ENCODE measurements at regions not wholly inside any gene's neighbourhood (a gene's known extent, or its start where the extent isn't known, plus 50 kb on each side); places are given as distances from the start of the nearest gene placed in this dataset.
"Not testable (repeated sequence)": the region's sequence is repeated elsewhere in the genome, so short reads cannot be mapped to it uniquely, and the experiment has no call there.

DNA sequence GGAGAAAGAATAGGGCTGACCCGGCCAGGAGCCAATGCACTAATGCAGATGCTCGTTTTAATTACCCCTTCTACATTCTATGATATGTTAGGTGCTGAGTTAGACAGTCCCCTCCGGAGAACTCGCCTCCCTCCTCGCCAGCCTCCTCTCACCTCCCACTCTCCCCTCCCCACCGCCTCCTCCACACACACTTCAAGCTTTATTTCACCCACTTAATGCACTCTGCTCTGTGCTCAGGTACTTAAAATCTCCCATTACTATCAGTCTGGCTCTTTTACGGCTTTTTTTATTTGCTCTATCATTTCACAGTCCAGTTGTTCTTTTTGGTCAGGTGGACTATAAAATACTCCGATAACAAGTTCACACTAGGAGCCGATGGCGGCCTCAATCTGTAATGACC, 231.6 kb downstream of the TEX36 start:
- no peak for DNase-seq (ENCODE audit: low read depth)

DNA sequence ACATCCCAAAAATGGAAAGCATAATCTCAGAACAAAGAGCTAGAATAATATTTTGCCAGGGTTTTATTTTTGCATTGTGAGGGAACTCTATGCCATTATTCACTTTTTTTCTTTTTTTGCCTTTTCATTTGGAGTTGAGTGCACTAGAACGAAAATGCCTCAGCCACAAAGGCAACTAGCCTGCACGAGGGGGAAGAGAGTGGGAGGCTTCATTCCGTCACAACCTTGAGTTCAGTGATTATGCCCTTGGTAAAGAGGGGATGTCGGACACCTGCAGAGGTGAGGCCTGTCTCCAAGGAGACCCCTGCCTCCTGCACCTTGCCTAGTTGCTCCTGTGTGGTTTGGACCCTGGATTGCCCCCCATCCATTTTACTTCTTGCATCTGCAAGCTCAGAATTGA, 232.7 kb downstream of the TEX36 start:
- no peak for DNase-seq (ENCODE audit: low read depth)

DNA sequence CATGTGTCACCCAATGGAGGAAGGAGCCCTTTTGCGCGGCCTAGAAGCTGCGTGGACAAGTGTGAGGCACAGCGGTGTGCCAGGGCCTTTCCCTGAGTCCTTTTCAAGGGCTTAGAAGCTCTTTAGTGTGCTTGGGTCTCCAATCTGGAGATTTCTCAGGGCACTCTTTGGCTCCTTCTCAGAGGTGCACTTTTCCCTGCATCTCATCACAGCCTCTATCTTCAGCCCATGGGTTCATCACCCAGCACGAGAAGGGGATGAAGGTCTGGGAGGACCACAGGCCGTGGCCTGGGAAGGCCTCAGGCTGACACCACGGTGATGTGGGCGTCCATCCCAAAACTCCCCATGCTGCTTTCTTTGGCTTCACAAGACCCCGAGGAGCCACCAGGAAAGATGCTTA, 233.4 kb downstream of the TEX36 start:
- no peak for DNase-seq (ENCODE audit: low read depth)

DNA sequence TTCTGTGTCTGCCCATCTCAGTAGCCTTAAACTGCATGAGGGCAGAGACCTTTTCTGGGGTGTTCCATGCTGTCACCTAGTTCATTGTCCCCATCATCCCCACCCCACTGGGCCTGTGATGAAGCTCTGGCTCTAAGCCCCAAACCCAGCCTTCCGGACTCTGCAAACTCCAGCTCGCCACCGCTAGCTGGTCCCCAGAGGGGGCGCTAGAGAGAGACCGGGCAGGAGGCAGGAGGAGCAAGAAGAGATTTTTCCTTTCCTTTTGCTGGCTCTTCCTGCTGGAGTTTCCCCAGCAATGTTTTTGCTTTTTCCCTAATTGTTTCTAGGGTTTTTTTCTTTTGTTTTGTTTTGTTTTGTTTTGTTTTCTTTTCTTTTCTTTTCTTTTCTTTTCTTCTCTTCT, 234.4 kb downstream of the TEX36 start:
- DNase-seq (ENCODE audit: low read depth): no peak

DNA sequence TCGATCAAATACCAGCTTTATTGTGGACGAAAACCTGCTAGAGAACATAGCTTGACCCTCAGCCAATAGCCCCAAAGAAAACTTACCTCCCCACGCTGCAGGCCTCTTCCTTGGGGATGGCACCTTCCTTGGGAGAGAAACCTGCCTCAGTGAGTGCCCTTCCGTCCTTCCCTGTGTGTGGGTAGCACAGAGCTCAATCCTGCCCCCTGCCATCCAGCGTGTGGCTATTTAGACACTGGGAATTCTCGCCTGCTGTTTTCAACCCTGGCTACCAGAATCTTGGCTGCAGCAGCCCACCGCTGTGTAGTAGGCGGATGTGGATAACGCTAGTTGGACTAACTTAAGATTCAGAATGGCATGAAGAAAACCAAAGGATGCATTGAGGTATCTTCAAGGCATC, 238.2 kb downstream of the TEX36 start:
- no peak for DNase-seq (ENCODE audit: low read depth)

DNA sequence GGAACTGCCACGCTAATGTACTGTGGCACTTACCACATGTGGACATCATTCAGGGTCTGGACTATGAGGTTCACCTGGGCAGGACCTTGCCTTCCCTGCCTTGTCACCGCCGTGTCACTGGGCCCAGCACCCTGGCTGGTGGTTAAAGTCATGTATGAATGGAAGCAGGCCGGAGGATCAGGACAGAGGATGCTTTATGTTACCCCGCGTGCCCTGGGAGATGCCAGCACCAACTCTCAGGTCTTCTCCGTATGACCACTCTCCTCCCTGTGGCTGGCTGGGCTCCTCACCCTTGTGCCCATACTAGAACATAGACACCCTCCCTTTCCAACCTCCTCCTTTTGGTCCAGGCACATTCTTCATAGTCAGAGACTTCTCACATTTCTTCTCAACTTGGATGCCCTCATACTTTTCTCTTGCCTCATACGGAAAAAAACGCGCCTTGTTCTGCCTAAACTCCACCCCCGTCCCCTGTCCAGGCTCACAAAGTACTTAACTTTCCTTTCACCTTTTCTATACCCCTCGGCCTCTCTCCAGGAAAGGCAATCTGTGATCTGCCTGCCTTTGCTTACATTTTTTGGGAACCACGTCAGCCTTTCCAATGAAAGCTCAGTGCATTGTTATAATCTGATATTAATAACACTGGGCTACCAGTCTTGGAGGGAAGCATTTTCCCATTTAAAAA, 240.0 kb downstream of the TEX36 start:
- no peak for DNase-seq (ENCODE audit: low read depth)

DNA sequence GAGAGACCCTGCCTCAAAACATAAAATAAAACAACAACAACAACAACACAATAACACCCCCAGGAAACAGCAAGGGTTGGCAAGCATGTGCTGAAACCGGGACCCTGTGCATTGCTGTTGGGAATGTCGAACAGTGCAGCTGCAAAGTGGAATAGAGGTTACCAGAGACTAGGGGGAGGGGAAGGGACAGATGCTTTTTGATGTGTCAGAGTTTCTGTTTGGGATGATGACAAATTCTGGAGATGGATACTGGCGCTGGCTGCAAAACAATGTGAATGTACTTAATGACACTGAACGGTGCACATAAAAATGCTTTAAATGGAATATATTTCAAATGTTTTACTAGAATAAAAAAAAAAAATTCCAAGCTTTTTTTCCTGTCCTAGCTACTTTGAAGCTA, 241.8 kb downstream of the TEX36 start:
- no peak for DNase-seq (ENCODE audit: low read depth)

DNA sequence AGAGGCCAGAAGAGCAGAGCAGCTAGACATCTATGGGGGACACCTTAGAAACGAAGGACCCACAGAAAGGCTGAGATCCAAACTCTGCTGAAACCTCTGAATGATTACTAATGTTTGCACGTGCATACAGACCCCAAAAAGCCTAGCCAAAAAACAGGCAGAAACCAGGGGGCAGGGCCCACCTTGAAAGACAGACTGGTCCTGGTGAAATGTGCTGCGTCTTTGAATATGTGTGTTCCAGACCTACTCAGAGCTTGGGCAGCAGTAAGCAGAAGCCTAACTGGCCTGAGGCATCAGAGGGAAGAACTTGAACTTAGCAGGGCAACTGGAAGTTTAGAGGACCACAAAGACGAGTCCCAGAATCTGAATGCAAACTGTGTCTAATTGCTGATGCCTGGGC, 251.8 kb downstream of the TEX36 start:
- no peak for DNase-seq (ENCODE audit: low read depth)

DNA sequence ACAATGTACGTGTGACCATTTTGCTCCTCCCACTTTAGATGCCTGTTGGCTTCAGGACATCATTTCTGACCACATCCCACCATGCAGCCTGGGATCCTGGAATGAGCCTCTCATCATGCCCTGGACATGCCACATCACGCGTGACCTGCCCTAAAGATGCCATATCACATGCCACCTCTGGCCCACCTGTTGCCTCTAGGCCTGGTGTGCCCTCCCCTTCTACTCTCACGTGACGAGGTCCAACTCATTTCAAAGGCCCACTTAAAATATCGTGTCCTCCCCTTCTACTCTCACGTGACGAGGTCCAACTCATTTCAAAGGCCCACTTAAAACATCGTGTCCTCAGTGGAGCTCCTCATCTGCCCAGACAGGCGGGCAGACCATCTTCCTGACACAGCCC, 254.9 kb downstream of the TEX36 start:
- DNase-seq (ENCODE audit: low read depth): no peak

DNA sequence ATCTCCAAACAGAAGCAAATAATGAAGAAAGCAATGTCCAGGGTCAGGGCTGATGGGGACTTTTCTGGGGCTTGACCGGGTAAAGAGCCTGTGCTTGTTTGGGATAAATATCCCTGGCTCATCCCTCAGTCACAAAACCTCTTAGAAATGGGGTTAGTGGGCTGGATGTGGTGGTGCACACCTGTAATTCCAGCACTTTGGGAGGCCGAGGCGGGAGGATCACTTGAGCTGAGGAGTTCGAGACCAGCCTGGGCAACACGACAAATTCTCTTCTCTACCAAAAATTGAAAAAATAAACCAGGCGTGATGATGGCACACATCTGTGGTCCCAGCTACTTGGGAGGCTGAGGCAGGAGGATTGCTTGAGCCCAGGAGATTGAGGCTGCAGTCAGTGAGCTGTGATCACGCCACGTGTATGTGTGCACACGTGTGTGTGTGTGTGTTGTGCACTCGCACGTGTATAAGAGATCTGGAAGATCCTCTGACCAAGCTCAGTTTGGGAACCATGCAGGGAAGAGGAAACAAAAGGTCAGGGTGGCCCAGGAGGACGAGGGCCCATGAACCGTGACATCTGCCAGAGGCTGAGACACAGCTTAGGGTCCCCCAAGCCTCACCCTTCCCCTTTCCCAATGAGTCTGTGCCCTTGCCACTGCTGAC, 258.6 kb downstream of the TEX36 start:
- DNase-seq (ENCODE audit: low read depth): no peak

DNA sequence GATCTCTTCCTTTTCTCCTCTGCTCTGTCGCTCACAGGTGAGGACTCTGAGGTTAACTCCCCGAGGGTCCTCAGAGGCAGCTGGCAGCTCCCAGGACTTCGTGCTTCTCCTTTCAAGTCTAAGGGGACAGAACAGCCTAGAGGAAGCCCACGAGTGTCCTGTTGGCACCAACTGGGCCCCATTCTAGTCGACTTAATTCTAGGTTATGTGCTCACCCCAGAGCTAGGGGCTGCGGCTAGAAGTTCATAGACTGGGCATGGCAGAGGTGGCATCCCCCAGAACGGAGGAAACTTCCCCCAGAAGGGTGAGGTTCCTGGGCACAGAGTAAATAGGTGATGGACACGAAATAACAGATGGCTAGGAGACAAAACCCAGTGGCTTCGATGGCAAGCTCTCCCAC, 259.4 kb downstream of the TEX36 start:
- DNase-seq (ENCODE audit: low read depth): no peak

DNA sequence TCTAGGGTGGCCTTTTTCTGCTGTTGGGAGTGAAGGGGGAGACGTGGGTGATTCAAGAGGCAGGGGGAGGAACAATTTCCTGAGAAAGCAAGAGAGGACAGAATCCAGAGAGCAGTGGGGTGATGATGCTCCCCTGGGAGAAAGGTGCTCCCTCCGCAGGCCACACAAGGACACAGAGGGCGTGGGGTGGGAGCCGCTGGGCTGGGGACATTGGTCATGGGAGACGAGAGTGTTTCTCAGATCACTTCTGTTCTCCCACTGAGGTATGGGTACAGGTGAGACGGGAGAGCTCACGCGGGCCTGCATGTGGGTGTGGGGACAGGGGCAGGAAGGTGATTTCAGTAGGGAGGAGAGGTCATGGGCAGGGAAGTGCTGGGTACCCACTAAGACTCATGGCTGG, 259.5 kb upstream of the CTBP2 start:
- no peak for DNase-seq (ENCODE audit: low read depth)

DNA sequence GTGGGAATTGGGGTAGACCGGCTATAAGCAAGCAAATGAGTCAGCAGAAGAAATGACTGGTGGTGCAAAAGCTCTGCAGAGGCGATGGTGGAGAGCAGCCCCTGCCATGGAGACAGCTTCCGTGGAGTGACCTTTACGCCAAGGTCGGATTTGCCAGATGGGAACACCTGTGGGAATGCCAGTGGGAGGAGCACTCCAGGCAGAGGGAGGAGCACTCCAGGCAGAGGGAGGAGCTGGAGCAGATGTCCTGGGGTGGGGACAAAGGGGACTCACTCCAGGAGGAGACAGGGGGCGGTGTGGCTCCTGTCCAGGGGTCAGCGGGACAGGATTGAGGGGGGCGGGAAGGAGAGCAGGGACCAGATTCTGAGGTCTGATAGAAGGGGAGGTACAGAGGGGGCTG, 258.8 kb upstream of the CTBP2 start:
- DNase-seq (ENCODE audit: low read depth): no peak

DNA sequence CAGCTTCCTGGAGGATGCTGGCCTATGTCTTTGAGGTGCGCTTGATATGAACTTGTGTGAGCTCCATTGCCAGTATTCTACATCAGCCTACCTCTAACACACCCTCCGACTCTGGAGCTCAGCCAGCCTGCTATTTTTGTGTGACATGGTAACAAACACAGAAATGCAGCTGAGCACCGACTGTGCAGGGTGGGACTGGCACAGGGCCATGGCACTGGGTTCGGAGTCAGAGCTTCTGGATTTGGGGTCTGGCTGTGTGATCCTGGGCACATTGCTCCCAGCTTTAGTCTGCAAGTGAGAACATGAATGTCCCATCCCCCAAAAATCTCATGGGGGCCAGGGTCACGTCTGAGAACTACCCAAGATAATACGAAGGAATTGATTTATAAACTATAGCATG, 257.2 kb upstream of the CTBP2 start:
- no peak for DNase-seq (ENCODE audit: low read depth)

DNA sequence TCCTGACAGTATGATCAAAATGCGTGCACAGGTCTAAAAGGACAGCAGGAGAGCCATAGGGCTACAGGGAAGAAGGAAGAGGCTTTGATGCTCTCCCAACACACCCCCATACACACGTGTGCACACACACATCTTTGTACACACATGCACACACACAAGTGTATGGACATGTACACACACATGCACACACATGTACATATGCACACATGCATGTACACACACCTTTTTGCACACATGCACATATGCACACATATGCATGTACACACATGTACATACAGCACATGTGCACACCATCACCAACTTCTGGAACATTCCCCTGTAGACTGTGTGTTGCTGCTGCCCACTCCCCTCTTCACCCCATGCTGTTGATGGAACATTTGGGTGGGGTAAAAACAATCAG, 255.6 kb upstream of the CTBP2 start:
- DNase-seq (ENCODE audit: low read depth): no peak

DNA sequence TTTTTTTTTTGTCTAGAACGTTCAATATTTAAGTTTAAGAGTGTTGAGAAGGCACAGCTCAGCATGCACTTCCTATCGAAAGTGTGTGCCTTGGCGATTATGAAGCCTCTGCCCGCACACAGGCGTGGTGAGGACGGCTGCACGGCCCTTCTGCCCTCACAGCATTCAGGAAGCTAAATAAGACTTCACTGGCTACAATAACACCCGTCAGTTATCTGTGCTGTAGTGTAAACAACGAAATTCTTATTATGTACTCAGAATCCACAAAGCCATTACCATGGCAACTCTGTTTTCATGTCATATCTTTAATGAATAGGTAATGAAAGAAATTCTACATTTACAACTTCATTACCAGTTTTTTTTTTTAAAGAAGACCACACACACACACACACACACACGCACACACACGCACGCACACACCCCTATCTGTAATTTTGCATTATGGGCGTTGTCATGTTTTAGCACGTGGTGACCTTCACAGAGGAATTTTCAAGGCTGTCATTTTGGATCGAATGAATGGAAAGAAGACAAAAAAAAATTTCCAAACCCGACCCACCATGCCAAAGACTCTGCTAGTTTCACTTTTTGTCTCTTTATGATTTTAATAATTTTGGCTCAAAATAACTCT, 254.8 kb upstream of the CTBP2 start:
- DNase-seq (ENCODE audit: low read depth): peak; percentile 25

DNA sequence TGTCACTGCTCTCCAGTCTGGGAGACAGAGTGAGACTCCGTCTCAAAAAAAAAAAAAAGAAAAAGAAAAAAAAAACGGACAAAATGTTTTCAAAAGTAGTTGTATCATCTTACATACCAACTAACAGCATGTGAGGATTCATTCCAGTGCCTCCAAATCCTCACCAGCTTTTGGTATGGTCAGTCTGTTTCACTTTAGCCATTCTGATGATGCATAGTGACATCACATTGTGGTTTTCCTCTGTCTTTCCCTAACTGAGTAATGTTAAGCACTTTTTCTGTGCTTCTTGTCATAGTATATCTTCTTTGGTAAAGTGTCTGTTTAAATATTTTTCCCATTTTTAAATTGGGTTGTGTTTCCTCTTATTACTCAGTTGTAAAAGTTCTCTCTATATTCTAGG, 251.4 kb upstream of the CTBP2 start:
- DNase-seq (ENCODE audit: low read depth): peak; percentile 7

DNA sequence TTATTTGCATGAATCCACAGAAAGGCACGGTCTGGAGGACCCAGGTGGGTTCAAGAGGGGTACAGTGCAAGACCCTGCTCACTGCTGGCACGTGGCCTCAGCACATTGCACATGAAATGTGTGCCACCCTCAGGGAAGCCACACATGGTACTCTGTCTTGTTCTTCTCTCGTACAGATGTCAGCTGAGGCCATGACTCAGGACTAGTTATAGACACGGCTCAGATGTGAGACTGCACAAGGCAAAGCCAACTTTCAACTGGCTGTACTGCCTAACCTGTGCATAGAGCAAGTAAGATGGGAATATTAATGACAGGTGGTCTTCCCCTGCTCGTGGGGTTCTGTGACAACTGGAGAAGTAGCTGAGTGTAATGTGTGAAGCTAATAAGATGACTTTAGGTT, 249.4 kb upstream of the CTBP2 start:
- no peak for DNase-seq (ENCODE audit: low read depth)

DNA sequence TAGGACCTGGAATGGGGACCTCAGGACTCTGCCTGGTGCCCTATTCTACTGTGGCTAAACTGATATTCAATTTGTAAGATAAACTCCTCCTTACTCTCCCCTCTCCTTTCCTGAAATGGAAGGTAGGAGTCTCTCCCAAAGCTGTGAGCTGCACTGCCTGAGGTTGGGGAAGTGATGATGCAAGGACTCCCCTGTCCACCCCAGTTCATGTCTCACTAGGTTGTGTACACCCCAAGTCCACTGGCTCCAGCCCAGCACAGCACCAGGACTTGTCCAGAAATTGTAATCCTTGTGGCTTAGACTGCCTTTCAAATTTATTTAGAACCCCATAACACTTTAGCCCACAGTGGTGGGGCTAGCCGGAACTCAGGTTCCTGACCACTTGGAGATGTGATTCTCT, 247.2 kb upstream of the CTBP2 start:
- DNase-seq (ENCODE audit: low read depth): no peak

DNA sequence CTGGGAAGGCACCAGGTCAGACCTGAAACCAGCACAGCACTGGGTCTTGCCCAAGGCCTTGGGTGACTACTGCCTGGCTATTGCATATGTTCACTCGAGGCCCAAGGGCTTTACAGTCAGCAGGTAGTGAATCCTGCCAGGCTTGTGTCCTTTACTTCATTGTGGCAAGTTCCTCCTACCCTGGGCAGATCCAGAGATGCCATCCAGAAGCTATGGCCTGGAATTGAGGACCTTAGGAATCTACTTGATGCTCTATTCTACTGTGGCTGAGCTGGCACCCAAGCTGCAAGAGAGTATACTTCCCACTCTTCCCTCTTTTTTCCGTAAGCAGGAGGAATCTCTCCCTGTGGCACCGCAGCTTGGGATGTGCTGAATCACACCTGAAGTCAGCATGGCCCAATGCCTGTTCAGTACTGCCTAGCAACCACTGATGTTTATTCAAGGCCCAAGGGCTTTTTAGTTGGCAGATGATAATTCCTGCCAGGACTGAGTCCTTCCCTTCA, 246.7 kb upstream of the CTBP2 start:
- no peak for DNase-seq (ENCODE audit: low read depth)

DNA sequence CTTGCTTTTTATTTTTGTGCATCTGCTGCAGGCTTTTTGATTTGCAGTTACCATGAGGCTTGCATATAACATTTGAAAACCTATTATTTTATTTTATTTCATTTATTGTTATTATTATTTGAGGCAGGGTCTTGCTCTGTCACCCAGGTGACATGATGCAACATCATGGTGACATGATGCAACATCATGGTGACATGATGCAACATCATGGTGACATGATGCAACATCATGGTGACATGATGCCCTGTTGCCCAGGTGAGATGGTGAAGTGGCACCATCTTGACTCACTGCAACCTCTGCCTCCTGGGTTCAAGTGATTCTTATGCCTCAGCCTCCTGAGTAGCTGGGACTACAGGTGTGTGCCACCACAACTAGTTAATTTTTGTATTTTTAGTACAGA, 244.5 kb upstream of the CTBP2 start:
- DNase-seq (ENCODE audit: low read depth): not testable (repeated sequence)

DNA sequence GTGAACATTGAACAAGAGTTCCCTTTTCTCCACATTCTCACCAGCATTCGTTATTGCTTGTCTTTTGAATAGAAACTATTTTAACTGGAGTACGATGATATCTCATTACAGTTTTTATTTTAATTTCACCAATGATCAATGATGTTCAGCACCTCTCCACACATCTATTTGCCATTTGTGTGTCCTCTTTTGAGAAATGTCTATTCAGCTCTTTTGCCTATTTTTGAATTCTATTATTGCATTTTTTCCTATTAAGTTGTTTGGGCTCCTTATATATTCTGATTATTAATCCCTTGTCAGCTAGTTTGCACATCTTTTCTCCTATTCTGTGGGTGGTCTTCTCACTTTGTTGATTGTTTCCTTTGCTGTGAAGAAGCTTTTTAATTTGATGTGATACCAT, 241.1 kb upstream of the CTBP2 start:
- no peak for DNase-seq (ENCODE audit: low read depth)

DNA sequence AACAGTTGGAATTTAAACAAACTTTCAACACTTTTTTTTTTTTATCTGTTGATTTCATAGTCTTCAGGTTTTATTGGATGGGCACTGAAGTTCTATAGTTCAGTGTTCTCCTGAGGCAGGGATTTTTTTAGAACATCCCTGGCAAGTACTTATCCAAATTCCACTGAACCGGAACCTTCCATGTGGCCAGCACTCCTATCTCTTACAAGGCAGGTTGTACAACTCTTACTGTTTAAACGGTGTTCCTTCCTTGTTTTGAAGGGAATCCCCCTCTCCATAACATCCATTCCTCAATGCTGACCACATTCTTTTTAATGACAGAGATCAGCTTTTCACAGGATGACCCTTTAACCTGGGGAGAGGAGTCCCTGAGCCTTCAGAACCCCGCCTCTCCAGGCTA, 238.9 kb upstream of the CTBP2 start:
- no peak for DNase-seq (ENCODE audit: low read depth)

DNA sequence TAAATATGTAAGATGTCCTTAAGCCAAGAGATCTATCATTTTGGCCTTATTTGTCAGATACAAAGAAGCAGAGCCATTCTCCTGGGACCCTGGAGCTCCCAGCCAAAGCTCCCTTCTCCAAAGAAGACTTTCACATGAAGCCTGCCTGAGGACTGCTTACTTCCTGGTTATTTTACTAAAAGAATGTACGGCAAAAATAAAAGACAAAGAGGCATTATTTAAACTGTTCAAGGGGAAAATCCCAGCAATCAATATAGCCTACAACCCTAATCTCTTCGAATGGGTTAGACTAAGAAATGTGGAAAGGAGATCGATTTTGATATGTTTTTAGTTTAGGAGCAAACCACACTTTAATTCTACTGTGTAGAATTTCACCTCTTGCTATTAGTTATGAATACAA, 237.9 kb upstream of the CTBP2 start:
- no peak for DNase-seq (ENCODE audit: low read depth)
